Esophagus mucosa (tissue), 1 donor: ENCODE measurements at regions not wholly inside any gene's neighbourhood (a gene's known extent, or its start where the extent isn't known, plus 50 kb on each side); places are given as distances from the start of the nearest gene placed in this dataset.

Source experiments
- ATAC-seq: fragments of 200-7000 bp; cut with Tn5 transposase; one replicate; pipeline ENCODE4 v1.9.1; 2020
- donor health status: DM: yes; HTN: yes; CAD: no.

DNA sequence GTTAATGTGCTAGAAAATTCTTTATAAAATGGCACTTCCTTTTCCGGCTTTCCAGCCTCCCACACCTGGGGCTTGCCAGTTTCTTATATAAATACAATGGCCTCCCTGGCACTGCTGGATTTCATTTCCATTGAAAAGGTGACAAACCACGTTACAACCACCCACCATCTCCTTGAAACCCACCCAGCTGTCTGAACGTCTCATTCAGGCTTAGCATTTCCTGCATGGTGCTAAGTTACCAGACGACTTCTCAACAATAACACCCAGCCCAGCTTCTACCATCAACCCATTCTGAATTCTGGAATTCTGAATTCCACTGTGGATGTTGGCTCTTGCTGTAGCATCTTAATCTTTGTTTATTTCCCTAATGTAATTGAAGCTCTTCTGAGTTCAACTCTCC is 499.8 kb upstream of the CELF2 start:
- ATAC-seq = no peak

- ATAC-seq = no peak
Measured at GRCh38 chr10:10519674-10520073, 498.0 kb upstream of the CELF2 start.

GRCh38 chr10:10520491-10521385 is 496.9 kb upstream of the CELF2 start:
- ATAC-seq = no peak

DNA sequence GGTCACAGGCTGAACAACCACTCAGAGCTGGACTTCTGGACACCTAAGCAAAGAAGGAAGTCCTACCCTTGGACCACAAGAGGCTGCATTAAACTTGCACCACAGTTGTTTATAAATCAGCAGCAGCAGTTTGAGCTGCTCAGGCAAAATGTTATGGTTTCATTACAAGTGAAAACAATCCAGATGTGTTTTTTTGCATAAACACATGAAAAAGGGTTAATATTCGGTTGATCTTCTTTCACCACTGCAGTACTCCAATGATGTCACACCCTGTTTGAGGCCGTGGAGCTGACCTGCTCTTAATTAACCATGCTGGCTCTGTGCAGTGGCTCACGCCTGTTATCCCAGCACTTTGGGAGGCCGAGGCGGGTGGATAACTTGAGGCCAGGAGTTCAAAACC is 490.8 kb upstream of the CELF2 start:
- ATAC-seq = no peak

GRCh38 chr10:10527861-10528562 is 489.7 kb upstream of the CELF2 start:
- ATAC-seq = no peak

- ATAC-seq = no peak
Measured at GRCh38 chr10:10528563-10528910, 489.1 kb upstream of the CELF2 start.

DNA sequence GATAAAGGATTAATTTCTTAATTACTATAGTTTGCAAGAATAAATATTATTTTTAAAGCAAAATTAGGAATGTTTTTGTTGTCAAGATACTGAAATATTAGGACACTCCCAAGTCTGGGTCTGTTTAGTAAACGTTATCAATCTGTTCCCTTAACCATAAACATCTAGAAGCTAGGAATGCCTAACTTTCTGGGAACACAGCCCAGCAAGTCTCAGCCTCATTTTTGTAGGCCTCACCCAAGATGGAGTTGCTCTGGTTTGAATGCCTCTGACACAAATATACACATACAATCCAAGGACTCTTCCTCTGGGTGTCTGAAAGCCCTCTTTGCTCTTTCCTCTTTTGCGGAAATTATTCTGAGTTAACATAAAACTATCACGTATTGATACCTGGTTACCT is 487.4 kb upstream of the CELF2 start:
- ATAC-seq = no peak

GRCh38 chr10:10532236-10532635 is 485.4 kb upstream of the CELF2 start:
- ATAC-seq = no peak

DNA sequence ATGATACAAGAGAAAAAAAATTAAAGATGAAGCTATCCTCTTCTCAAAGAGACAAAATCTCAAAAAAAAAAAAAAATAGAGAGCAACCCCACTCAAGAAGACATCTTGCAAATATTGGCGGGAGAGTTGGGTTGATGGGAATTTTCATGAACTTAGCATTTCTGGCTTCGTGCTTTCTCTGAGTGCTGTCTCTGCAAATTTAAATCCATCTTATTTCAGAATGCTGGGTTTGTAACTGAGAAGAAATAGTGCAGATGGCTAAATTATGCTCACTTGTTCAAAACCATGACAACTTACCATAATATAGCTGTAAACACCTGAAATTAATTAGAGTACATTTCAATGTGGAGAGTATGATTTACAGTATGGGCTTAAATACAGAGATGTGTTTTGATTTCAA is 484.8 kb upstream of the CELF2 start:
- no peak for ATAC-seq

DNA sequence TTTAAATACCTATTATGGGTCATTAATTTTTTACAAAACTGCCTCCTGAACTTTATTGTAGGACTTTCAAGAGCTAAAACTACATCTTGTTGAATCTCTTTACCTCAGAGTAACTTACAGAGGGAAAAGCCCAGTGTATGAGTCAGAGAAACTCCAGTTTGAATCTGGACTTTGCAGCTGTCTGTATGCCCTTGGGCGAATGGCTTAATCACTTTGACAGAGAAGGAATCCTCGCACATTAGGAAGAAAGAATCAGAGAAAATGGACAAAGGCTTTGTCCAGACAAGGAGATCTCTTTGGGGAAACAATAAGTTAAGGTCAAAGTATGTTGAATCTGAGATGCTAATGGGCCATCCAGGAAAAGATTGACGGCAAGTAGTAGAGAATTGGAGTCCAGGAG is 484.2 kb upstream of the CELF2 start:
- ATAC-seq = no peak

DNA sequence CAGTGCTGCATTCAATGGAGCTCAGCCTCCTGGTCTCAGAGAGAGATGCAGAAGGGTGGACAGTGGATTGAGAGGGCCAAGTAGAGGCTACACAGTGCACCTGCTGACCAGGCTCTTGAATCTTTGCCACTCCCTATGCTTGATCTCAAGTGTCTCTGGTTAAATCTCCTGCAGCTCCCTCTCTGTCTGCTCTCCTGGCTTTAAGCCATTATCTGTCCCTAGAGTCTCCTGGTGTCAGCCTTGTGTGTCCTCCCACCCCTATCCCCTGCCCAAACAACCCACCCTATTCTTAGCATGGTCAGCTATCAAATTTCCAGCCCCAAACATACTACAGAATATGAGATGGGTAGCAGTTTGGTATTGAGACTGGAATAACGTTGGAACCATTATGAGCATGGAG is 479.3 kb upstream of the CELF2 start:
- ATAC-seq = no peak

- no peak for ATAC-seq
Measured at GRCh38 chr10:10540398-10540797, 477.3 kb upstream of the CELF2 start.

GRCh38 chr10:10542477-10542876 is 475.2 kb upstream of the CELF2 start:
- no peak for ATAC-seq

DNA sequence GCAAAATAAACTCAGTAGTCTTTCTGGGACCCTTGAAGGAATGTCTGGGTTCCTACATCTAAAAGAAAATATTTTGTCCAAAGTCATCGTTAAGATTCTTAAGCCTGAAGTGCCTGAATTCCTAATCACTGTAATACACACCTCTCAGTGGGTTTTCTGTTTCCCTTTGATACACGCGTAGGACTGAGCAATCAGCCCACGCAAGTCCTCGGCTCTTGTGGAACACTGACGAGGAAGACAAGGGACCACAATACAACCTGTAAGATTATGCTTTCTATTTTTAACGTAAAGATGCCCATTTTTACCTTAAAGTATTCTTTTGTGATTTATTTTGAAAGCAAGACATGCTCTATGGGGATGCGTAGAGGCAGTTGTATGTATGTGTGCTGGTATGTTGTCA is 472.8 kb upstream of the CELF2 start:
- ATAC-seq = no peak

GRCh38 chr10:10545771-10546170 is 471.9 kb upstream of the CELF2 start:
- ATAC-seq = no peak

GRCh38 chr10:10551596-10552301 is 465.9 kb upstream of the CELF2 start:
- ATAC-seq = no peak

GRCh38 chr10:10552948-10553347 is 464.7 kb upstream of the CELF2 start:
- no peak for ATAC-seq

GRCh38 chr10:10564081-10564794 is 453.4 kb upstream of the CELF2 start:
- ATAC-seq = peak; percentile 50

GRCh38 chr10:10576937-10577336 is 440.7 kb upstream of the CELF2 start:
- ATAC-seq = no peak

- no peak for ATAC-seq
Measured at GRCh38 chr10:10579709-10580108, 438.0 kb upstream of the CELF2 start.

DNA sequence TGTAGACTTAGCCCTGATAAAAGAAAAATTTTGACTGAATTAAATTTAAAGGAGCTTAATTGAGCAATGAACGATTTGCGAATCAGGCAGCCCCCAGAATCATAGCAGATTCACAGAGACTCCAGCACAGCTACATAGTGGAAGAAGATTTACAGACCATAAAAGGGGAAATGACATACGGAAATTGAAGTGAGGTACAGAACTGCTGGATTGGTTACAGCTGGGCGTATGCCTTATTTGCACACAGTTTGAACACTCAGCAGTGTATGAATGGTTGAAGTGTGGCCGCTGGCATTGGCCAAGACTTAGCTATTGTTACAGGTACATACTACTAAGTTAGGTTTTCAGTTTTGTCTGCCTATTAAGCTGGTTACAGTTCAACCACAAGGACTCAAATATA is 433.5 kb upstream of the CELF2 start:
- no peak for ATAC-seq

DNA sequence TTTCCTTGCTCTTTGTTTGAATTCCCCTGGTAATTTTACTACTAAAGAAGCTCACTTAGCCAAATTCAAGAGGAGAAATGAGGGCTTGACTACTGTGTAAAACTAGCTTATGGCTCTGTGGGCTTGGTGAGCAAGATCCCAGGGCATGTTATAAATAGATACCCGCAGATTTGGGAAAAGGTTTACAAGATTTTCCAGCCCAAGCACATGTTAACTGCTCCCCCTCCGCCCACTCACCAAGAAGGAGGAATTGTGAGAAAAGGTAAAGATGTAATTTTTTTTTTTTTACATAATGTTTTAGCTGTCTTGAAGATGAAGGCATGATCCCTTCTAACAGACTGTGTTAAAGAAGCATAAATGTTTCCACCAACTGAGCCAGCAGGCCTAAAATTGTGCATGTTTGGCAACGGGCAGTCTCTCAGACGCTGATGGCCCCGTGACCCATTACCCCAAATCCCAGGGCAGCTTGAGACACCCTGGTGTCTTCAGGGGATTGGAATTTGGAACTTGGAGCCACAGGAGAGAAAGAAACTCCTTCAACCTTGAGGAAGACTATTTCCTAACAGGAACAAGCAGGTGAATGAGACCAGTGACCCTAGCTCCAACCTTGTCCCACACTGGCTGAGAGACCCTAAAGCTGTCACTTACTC is 429.8 kb upstream of the CELF2 start:
- ATAC-seq = no peak
